WERI-Rb-1 (cell line): ENCODE measurements at regions not wholly inside any gene's neighbourhood (a gene's known extent, or its start where the extent isn't known, plus 50 kb on each side); places are given as distances from the start of the nearest gene placed in this dataset.

Experiments used
- DNase-seq: peaks from one replicate; pipeline ENCODE4 v3.0.0-alpha.2; 2020
- H3K27ac ChIP-seq: fragments of 250-450 bp; sonication (Bioruptor Pico); 2 replicates; pipeline ENCODE4 v1.5.1; 2020; ENCODE audit warnings: mild to moderate bottlenecking, moderate library complexity
- H3K27me3 ChIP-seq: fragments of 250-450 bp; sonication (Bioruptor Pico); 2 replicates; pipeline ENCODE4 v1.5.1; 2021; ENCODE audit warnings: mild to moderate bottlenecking, low read depth, moderate library complexity; ENCODE audit not compliant: insufficient read depth, severe bottlenecking
- H3K36me3 ChIP-seq: fragments of 250-450 bp; sonication (Bioruptor Pico); 2 replicates; pipeline ENCODE4 v1.5.1; 2020; ENCODE audit warnings: mild to moderate bottlenecking, moderate library complexity
- H3K4me3 ChIP-seq: 2 replicates; pipeline ENCODE4 v1.5.1; 2011; ENCODE audit warnings: low read depth, mild to moderate bottlenecking, control low read depth, low read length
- H3K9me3 ChIP-seq: fragments of 250-450 bp; sonication (Bioruptor Pico); 2 replicates; pipeline ENCODE4 v1.5.1; 2021; ENCODE audit warnings: mild to moderate bottlenecking, moderate library complexity; ENCODE audit not compliant: severe bottlenecking
- TF ChIP-seq, protein P1 (sequence below): IDR thresholded peaks from 2 replicates; pipeline ENCODE4 v1.5.1; 2011; ENCODE audit warnings: low read depth, mild to moderate bottlenecking, control low read depth, inconsistent platforms, low read length

DNA sequence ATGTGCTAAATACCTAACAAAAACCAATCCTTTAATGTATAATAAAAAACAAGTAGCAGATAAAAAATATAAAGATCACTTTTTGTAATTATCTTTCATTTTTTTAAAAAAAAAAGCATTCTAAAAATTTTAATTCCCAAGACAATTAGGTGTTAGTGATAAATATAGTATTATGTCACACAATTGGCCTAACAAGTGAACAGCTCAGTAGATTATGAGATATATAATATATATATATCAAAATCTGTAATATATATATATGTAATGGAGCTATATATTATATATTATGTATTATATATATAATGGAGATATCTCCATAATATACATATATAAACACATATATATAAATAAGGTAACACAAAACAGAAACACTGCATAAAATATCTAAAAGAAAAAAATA lies 1531.1 kb upstream of the MIR17HG start:
- TF ChIP-seq, protein P1, sequence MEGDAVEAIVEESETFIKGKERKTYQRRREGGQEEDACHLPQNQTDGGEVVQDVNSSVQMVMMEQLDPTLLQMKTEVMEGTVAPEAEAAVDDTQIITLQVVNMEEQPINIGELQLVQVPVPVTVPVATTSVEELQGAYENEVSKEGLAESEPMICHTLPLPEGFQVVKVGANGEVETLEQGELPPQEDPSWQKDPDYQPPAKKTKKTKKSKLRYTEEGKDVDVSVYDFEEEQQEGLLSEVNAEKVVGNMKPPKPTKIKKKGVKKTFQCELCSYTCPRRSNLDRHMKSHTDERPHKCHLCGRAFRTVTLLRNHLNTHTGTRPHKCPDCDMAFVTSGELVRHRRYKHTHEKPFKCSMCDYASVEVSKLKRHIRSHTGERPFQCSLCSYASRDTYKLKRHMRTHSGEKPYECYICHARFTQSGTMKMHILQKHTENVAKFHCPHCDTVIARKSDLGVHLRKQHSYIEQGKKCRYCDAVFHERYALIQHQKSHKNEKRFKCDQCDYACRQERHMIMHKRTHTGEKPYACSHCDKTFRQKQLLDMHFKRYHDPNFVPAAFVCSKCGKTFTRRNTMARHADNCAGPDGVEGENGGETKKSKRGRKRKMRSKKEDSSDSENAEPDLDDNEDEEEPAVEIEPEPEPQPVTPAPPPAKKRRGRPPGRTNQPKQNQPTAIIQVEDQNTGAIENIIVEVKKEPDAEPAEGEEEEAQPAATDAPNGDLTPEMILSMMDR = no peak
- no peak overlapping the region for H3K4me3 ChIP-seq
- H3K27ac ChIP-seq = no peak overlapping the region
- DNase-seq = no peak
- H3K27me3 ChIP-seq = no peaks in the 10 kb centered on the region
- H3K36me3 ChIP-seq = no peaks in the 10 kb centered on the region
- peaks cover 2% of the 10 kb centered on the region for H3K9me3 ChIP-seq

DNA sequence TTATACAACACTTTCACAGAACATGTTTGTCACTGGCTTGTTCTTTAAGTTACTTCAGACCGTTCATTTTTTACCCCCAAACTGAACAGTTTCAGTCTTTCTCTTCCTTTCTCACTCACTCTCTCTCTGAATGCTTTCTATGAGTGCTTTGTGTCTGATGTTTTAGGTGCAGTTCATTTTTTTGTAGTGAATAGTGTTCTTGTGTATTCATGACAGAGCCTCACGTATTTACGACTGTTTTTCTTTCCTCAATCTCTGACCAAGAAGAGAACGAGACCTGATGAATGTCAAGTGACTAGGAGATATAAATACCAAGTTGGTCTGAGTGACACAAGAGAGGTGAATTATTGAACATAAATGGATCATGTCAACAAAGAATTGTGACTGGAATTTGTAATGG lies 1525.0 kb upstream of the MIR17HG start:
- no peaks in the 10 kb centered on the region for H3K36me3 ChIP-seq

DNA sequence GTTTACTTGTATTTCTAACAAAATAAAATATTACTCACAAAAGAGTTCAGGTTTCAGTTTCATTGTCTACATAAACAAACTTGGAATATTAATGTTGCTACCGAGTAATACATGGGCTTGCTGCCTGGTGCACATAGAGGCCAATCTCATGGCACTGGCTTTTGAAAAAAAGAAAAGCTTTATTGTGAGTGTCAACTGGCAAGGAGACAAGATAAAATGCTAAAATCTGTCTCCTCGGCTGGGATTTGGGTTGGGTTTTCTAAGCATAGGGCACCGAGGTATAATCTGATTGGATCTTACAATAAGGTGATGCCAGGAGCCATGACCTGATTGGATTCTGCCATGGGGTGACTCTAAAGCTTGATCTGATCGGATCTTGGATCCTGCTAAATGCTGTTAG lies 1519.9 kb upstream of the MIR17HG start:
- H3K27ac ChIP-seq = no peak overlapping the region
- no peaks in the 10 kb centered on the region for H3K36me3 ChIP-seq
- TF ChIP-seq, protein P1 = no peak
- no peak for DNase-seq
- H3K27me3 ChIP-seq = no peaks in the 10 kb centered on the region
- no peak overlapping the region for H3K4me3 ChIP-seq
- no peaks in the 10 kb centered on the region for H3K9me3 ChIP-seq

More for the DNA sequence above, 1525.0 kb upstream of the MIR17HG start:
- no peaks in the 10 kb centered on the region for H3K27me3 ChIP-seq
- DNase-seq = no peak
- TF ChIP-seq, protein P1 = no peak
- H3K9me3 ChIP-seq = peaks cover 2% of the 10 kb centered on the region
- no peak overlapping the region for H3K4me3 ChIP-seq
- H3K27ac ChIP-seq = no peak overlapping the region

DNA sequence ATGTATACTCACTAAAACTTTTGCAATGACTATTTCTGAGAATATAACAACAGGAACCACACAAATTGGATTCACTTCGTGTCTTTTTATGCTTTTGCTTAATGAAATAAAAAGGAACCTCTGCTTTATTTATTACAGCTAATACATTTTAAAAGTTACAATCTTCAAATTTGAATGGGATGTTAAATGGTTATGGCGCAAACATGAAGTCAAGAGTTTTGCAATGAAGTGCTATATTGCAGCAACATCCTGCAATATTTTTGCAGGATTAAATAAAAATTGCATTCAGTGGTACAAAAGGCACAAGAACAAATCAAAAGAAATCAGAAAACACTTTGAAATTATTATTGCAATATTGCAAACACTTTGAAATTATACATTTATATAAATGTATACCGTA lies 1519.0 kb upstream of the MIR17HG start:
- no peaks in the 10 kb centered on the region for H3K36me3 ChIP-seq
- no peak overlapping the region for H3K27ac ChIP-seq
- TF ChIP-seq, protein P1 = no peak
- H3K4me3 ChIP-seq = no peak overlapping the region
- H3K9me3 ChIP-seq = no peaks in the 10 kb centered on the region
- DNase-seq = no peak
- no peaks in the 10 kb centered on the region for H3K27me3 ChIP-seq

DNA sequence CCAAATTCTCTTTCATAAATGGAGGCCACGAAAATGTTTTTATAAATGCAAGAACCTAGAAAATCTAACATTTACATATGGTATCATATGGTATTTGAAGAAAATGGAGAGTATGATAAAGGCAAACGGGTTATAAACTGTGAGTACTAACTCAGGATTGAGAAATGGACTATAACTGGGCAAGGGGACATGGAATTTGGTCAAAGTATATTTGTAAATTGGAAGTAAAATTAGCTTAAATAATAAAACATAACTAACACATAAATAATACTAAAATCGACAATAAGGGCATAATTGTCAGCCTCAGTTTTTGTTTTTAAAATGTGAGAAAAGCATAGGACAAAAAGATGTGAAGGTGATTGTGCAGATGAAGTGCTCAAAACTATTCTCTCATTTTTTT lies 1516.3 kb upstream of the MIR17HG start:
- H3K9me3 ChIP-seq = no peaks in the 10 kb centered on the region
- H3K27me3 ChIP-seq = no peaks in the 10 kb centered on the region
- H3K27ac ChIP-seq = no peak overlapping the region
- TF ChIP-seq, protein P1 = no peak
- DNase-seq = no peak
- no peaks in the 10 kb centered on the region for H3K36me3 ChIP-seq
- H3K4me3 ChIP-seq = no peak overlapping the region

DNA sequence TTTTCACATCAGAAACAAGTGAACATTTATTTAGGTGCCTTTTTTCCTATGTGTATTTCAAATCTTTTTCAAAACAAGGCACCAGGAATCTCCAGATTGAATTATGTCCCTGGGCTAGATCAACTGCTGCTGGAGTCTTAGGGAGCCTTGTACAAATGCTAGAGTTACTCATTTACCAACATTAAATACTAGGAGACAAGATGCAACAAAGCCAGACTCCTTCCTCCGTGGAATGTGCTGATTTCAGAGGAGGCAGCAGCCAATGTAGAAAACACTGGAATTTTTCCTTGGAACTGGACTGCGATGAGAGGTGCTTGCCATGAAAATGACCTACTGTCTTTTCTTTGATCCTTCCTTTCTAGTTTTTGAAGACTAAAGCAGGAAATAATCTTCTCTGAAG lies 1514.7 kb upstream of the MIR17HG start:
- no peak overlapping the region for H3K27ac ChIP-seq
- no peaks in the 10 kb centered on the region for H3K36me3 ChIP-seq
- TF ChIP-seq, protein P1 = no peak
- no peak overlapping the region for H3K4me3 ChIP-seq
- H3K27me3 ChIP-seq = no peaks in the 10 kb centered on the region
- no peaks in the 10 kb centered on the region for H3K9me3 ChIP-seq
- DNase-seq = no peak
